Thyroid gland (tissue), 4 donors: ENCODE measurements at regions not wholly inside any gene's neighbourhood (a gene's known extent, or its start where the extent isn't known, plus 50 kb on each side); places are given as distances from the start of the nearest gene placed in this dataset.

Experiments
- CTCF ChIP-seq, 6 experiments: fragments of 200-600 bp in 3 of 6; fragments of 450-650 bp in 3 of 6; sonication (generic) in 3 of 6; IDR thresholded peaks; one replicate each; pipeline ENCODE4 v1.5.1; 2016 to 2019; ENCODE audit warnings: antibody characterized with exemption in 6 of 6, mild to moderate bottlenecking in 2 of 6, inconsistent platforms in 1 of 6, moderate library complexity in 1 of 6
- POLR2A ChIP-seq, 2 donors: fragments of 450-650 bp; IDR thresholded peaks; one replicate each; pipeline ENCODE4 v1.6.1; 2017; ENCODE audit warnings: antibody characterized with exemption in 2 of 2, mild to moderate bottlenecking in 2 of 2, moderate library complexity in 1 of 2

- TF ChIP-seq CTCF (IDR thresholded peaks at IDR 0.05) (no peak), POLR2A (IDR thresholded peaks at IDR 0.05) (no peak)
These were observed 196.5 kb upstream of the LRTM1 start for GRCh38 chr3:55124371-55124770.
